HFF-Myc (cell line): ENCODE measurements at regions not wholly inside any gene's neighbourhood (a gene's known extent, or its start where the extent isn't known, plus 50 kb on each side); places are given as distances from the start of the nearest gene placed in this dataset.

ENCODE experiments used
- DNase-seq: peaks from one replicate; pipeline ENCODE4 v3.0.0-alpha.2; 2011; ENCODE audit warnings: low read depth; ENCODE audit errors: extremely low read depth
- H3K4me3 ChIP-seq: replicated peaks from 2 replicates; pipeline ENCODE4 v1.5.1; 2011; ENCODE audit warnings: low read depth, mild to moderate bottlenecking, control low read depth, low read length
- TF ChIP-seq, protein P1 (sequence below): IDR thresholded peaks from 2 replicates; pipeline ENCODE4 v1.5.1; 2012; ENCODE audit warnings: mild to moderate bottlenecking, low read depth, low read length, control low read depth; ENCODE audit errors: missing control alignments

GRCh38 chr6:67886036-67886707, 748.9 kb upstream of the ADGRB3 start:
- no peak overlapping the region for H3K4me3 ChIP-seq
- TF ChIP-seq, protein P1, sequence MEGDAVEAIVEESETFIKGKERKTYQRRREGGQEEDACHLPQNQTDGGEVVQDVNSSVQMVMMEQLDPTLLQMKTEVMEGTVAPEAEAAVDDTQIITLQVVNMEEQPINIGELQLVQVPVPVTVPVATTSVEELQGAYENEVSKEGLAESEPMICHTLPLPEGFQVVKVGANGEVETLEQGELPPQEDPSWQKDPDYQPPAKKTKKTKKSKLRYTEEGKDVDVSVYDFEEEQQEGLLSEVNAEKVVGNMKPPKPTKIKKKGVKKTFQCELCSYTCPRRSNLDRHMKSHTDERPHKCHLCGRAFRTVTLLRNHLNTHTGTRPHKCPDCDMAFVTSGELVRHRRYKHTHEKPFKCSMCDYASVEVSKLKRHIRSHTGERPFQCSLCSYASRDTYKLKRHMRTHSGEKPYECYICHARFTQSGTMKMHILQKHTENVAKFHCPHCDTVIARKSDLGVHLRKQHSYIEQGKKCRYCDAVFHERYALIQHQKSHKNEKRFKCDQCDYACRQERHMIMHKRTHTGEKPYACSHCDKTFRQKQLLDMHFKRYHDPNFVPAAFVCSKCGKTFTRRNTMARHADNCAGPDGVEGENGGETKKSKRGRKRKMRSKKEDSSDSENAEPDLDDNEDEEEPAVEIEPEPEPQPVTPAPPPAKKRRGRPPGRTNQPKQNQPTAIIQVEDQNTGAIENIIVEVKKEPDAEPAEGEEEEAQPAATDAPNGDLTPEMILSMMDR = no peak
- no peak for DNase-seq

DNA sequence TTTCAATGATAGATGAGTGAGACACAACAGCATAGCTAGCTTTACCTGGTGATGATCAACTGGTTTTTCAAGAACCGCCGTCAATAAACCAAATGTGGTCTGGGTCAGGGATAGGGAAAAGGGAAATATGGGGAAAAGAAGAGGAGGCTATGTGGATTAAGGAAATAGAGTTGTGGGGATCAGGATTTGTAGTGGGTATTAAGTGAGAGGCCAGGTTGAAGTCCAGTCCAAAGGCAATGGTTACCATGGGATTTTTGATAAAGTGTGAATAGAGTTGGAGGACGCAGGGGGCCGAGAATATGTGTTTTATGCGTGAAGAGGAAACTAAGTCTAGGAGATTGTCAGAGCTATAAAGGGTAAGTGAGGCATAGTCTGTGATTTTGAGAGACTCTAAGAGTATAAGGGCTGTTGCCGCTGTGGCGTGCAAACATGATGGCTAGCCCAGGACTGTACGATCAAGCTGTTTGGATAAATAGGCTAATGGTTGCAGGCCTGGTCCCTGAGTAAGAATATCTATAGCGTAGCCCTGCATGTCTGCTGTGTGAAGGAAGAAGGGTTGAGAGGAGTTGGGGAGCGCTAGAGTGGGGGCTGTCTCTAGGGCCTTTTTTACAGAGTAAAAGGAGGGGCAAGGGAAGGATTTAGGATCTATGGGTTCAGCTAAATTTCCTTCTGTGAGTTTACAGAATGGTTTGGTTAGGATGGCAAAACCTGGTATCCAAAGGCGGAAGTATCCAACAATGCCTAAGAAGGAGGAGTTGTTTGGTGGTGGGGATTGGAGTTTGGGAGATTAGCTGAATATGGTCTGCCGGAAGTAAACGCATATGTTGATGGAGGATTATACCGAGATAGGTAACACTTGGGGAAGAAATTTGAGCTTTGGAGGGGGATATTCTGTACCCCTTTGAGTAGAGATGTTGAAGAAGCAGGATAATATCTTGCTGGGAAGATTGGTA, 749.7 kb upstream of the ADGRB3 start:
- no peak overlapping the region for H3K4me3 ChIP-seq
- TF ChIP-seq, protein P1 = no peak
- no peak for DNase-seq

DNA sequence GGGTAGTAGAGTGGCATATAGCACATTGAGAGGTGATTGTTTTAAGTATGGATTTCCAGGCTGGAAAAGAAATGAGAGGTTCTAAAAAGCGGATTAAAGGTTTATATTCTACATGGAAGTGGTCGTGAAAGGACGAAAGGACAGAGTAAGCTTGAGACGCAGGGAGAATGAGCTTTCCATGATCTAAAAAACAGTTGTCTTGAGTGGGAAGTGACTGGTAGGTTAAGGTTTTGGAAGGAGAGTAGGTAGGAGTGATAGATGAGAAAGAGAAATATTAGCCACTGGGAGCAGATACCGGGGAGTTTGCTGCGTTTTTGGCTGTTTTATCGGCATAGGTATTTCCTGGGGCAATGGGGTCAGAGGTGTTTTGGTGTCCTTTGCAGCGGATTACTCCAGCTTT, 750.6 kb upstream of the ADGRB3 start:
- TF ChIP-seq, protein P1 = no peak
- no peak for DNase-seq
- H3K4me3 ChIP-seq = no peak overlapping the region

DNA sequence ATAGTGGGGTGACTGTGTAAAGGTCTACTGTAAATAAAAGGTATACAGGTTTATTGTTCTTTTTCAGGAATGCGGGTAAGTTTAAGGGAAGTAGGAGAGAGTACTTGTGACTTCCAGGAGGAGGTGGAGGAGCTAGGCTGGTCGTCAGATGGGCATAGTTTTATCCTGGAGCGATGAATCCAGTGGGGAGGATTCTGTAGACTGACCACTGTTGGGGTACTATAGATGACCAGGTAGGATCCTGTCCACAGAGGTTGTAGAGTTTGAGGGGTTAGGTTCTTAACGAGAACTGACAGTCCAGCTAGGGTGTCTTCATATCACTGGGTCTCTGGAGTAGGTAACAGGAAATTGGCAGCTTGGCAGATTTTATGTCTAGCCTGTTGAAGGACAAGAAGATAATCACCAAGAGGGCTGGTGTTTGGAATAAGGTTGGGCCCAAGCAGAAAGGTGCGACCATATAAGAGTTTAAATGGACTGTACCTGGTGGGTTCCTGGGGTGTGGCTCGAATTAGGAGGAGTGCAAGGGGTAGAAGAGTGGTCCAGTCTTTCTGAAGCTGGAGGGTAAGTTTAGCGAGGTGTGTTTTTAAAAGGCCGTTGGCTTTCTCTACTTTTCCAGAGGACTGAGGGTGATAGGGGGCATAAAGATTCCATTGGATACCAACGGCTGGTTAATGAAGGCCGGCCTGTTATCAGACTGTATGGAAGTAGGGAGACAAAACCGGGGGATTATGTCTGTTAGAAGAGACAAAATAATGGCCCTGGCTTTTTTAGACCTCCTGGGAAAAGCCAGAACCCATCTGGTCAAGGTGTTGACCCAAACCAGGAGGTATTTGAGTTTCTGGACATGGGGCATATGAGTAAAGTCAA, 751.3 kb upstream of the ADGRB3 start:
- H3K4me3 ChIP-seq = no peak overlapping the region
- TF ChIP-seq, protein P1 = no peak
- no peak for DNase-seq

- TF ChIP-seq, protein P1 = no peak
- DNase-seq = no peak
- H3K4me3 ChIP-seq = no peak overlapping the region
Measured at GRCh38 chr6:67882436-67883311, 752.4 kb upstream of the ADGRB3 start.

DNA sequence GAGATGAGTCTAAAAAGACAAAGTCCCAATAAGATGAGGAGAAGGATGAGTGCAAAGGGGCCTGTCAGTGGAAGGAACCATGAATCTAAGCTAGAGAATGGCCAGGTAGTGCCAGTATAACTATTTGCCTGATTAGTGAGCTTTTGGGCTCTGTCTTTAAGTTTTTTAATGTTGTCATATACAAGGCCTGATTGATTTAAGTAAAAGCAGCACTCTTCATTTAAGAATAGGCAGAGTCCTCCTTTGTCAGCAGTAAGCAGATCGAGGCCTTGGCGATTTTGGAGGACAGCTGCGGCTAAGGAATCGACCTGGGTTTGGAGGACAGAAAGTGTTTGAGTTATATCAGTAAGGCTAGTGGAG, 753.4 kb upstream of the ADGRB3 start:
- DNase-seq = no peak
- TF ChIP-seq, protein P1 = no peak
- no peak overlapping the region for H3K4me3 ChIP-seq
